ENCODE measurements at regions not wholly inside any gene's neighbourhood (a gene's known extent, or its start where the extent isn't known, plus 50 kb on each side); places are given as distances from the start of the nearest gene placed in this dataset.

DNA sequence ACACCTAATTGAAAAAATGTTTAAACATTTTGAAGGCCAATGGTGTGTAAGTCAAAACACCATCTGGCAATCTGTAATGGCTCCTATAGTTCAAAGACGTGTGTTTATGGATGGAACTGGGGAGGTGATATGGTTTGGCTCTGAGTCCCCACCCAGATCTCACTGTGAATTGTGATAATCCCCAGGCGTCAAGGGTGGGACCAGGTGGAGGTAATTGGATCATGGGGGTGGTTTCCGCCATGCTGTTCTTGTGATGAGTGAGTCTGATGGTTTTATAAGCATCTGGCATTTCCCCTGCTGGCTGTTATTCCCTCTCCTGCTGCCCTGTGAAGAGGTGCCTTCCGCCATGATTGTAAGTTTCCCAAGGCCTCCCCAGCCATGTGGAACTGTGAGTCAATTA, 52.2 kb downstream of the ADRA2C start:
- DNase-seq: no peak

DNA sequence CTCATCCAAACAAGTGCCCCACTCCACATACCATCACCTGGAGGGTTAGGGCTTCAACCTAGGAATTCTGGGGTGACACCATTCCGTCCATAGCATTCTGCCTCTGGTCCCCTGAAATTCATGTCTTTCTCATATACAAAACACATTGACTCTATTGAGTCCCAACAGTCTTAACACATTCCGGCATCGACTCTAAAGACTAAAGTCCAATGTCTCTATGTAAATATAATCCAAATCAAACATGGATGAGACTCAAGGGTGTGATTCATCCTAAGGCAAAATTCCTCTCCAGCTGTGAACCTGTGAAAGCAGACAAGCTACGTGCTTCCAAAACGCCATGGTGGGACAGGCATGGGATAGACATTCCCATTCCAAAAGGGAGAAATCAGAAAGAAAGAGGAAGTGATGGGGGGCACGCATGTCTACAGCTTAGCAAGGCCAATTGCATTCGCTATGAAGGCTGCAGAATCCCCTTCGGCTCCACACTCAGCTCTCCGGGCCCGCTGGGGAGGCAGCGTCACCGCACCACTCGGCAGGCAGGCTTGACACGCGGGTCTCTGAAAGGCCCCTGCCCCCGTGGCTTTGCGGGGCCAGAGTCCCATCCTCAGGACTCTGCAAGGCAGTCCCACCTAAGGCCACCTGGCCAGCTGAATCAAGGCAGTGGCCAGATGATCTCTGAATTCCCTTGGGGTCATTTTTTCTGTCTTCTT, 53.2 kb downstream of the ADRA2C start:
- DNase-seq: no peak

DNA sequence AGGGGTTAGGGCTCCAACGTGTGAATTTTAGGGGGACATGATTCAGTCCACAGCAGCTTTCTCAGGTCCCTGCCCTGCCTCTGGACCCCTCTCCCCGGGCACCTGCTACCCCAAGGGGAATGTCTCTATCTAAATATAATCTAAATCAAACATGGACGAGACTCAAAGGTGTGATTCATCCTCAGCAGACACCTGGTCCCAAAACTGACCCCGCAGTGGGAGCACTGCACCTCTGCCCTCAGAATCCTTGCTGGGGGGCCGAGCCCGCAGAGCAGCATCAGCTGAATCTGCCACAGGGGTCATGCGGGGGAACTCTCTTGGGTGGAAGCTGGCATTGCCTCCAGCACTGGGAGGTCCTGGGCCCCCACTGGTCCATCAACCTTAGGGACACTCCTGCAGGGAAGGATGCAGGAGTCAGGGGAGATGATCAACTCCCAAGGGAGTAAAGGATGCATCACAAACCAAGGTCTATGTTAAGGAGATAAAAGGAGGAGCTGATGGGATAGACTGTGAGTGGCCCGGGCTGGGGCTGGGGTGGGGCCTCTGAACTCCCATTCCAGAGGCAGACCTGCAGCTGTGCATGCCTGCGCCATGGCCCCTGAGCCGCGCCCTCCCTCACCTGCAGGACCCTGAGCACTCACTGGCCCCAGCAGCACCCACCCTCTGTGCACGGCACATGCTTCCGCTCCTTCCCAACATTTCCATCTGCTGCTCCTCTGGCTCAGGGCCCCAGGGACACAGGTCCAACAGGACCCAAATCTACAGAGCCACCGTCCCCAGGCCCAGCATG, 54.0 kb downstream of the ADRA2C start:
- DNase-seq: no peak

DNA sequence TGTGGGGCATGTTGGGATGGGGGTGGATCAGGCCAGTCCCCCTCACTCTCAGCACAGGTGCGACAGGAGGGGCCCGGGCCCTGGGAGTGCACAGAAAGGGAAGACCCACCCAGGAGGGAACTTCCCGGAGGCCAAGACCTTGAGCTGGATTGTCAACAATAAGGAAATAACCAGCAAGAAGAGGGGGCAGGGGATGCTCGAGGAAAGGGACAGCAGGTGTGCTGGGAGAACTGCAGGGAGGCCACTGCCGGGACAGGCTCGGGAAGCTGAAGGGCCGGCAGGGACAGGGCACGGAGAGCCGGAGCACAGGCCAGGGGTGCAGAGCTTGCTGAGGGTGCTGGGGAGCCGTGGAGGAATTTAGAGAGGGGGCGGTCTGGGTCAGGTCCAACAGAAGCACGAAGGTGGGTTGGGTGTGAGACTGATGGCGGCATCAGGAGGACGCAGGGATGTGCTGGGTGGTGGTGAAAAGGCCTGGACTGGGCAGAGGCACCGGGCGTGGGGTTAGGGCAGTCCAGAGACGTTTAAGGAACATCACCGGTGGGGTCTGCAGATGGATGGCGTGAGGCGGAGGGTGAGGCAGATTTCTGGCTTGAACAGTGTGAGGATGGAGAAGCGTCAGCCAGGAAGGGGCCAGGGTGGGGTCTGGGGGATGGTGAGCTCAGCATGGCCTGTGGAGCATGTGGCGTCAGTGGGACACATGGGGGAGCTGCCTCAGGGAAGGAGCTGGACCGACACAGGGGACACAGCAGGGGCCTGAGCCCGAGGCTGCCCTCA, 54.8 kb downstream of the ADRA2C start:
- no peak for DNase-seq

DNA sequence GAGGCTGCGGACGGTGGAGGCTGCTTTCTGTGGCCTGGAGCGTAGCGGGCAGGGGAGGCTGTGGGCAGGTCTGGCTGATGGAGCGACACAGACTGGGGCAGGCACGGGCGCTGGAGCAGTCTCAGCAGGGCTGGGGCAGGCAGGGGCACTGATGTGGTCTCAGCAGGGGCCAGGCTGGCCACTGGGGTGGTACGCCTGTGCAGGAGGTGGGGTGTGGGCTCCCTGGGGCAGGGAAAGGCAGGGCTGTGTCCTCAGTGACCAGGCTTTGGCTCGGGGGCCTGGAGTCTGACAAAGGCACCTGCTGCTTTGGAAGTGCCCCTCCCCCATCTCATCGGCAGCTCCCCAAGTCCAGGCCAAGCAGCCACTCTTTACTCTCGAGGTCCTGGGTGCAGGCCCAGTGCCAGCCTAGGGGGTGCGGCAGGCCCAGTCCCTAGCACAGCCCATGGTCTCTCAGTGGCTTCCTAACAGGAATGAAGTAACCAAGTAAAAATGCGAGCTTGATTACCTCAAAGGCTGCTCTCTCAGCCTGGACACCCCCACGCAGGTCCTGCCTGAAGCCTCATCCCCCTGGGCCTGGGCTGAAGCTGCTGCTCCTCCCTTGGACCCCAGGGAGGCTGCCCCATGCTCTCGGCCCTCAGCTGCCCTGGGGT, 55.5 kb downstream of the ADRA2C start:
- DNase-seq: no peak

DNA sequence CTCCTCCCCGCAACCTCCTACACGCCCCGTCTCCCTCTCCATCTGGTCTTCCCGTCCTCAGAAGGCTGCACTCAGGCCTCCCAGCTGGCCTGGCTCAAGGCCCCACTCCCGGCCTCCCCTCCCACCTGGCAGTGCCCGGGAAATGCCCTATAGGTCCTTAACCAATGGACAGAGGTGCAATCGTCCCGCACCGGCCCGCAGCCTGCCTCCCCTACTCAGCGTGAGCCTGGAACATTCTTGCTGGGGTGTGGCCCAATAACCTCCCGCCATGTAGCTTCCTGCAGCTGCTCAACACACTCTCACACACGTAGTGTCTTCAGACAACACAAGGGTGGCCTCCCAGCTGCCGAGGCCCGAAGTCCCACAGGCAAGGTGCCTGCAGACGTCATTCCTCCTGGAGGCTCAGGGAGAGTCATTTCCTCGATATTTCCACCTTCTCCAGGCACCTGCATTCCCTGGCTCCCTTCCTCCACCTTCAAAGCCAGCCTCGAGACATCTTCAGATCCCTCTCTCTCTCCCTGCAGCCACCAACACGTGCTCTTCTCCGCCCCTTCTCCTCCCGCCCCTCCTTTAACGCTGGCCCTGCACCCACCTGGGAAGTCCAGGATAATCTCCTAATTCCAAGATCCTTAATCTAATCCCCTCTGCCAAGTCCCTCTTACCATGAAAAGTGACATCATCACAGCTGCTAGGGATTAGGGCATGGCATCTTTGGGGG, 56.2 kb downstream of the ADRA2C start:
- DNase-seq: no peak

DNA sequence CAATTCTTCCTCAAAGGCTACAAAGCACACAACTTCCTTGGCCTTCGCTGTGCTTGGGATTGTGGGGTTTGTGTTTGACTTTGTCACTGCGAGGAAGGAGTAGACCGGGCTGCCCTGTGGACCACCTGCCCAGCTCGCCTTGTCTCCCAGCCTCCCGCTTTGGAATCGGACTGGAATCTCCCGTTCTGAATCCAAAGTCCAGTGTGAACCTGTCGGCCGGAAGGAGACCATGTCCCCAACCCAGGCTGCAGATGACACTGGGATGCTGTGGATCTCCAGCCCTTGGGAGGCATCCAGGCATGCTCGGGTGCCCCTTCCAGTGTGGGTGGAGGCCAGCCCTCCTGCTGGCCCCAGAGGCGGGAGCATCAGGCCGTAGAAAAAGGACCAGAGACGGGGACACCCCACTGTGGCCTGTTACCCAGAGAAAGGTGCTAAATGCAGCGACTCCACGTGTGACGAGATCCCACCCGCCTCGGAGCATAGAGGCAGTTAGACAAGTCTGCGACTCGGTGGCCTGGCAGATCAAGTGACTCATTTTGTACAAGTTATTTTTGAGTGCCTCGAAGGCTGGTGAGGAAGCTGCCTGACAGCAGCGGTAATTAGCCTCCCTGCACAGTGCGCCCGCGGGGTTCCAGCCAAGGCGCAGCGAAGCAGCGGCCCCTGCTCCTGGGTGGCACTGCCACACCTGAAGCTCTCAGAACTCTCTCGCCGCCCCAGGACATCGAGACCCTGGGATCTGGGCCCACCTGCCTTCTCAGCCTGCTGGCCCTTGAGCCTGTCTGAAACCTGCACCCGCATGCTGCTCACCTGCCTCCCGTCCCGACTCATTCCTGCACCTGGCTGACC, 57.5 kb downstream of the ADRA2C start:
- DNase-seq: no peak

DNA sequence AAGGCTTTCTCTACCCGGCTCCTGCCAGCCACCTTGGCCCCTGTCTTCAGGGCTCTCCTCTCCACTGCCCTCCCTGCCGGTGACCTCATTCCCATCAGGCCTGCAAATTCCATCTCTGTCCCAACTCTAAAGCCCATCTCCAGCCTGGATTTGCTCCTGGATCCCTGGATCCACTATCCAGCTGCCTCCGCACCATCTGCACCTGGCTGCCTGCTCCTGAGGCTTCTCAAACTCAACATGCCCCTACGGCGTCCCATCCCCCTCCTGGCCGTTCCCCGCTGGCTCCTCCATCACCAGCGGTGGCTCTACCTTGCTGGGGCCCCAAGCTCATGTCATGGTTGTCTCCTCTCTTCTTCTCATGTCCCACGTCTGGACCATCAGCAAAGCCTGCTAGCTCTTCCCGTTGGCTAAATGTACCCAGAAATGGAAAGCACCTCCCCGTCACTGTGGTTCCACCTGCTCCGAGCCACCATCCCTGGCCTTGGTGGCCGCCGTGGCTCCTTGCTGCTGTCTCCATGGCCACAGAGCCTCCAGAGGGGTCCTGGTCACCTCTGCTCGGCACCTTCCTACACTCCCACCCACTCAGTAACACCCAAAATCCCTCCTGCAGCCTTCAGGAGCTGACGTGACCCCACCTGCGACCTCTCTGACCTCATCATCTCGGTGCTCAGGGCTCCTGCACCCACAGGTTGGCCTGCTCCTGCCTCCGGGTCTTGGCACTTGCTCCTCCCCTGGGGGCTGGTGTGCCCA, 58.5 kb downstream of the ADRA2C start:
- DNase-seq: no peak

DNA sequence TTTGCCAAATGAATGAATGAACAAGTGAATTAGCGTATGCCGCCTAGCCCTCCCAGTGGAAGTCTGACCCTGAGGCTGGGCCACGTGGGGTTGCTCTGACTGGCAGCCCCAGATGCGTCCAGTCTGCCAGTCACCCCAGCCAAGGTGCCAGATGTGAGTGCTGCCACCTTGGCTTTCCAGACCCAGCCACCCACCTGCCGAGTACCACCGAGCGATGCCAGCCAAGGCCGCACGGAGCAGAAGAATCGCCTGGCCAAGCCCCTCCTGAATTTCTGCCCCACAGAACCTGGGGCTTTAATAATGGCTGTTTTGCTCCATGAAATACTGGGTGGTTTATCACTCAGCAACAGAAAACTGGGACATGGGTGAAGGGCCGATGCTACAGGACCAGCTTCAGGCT, 59.3 kb downstream of the ADRA2C start:
- DNase-seq: no peak

DNA sequence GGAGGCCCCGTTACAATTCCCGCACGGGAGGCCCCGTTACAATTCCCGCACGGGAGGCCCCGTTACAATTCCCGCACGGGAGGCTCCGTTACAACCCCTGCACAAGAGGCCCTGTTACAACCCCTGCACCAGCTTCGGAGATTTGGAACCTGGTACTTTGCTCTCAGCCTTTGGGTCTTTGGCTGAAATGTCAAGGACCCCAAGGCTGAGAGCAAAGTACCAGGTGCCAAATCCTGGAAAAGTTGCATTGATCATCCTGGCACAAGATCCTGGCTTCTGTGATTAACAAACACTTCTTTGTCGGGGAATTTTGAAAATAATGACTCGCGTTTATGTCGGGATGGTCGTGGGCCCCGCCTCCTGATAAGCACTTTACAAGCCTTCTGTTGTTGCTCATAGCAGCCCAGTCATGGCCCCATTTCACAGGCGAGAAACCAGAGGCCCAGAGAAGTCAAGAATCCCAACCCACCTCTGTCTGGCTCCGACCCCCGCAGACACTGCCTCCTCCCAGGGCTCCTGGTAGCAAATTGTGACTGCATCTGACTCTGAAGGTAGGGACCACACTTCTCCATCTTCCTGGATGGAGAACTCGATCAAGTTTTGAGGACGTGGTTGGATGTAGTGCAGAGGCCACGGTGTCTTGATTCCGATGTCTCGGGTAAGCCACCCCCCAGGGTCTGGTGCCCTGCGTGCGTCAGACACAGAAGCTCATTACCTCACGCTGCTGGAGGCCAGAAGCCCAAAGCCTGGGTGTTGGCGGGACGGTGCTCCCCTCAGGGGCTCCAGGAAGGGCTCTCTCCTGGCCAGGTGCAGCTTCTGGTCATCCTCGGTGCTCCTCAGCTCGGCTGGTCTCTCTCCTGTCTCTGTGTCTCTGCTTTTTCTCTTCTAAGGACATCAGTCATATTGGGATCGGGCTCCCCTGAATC, 60.3 kb downstream of the ADRA2C start:
- DNase-seq: no peak

DNA sequence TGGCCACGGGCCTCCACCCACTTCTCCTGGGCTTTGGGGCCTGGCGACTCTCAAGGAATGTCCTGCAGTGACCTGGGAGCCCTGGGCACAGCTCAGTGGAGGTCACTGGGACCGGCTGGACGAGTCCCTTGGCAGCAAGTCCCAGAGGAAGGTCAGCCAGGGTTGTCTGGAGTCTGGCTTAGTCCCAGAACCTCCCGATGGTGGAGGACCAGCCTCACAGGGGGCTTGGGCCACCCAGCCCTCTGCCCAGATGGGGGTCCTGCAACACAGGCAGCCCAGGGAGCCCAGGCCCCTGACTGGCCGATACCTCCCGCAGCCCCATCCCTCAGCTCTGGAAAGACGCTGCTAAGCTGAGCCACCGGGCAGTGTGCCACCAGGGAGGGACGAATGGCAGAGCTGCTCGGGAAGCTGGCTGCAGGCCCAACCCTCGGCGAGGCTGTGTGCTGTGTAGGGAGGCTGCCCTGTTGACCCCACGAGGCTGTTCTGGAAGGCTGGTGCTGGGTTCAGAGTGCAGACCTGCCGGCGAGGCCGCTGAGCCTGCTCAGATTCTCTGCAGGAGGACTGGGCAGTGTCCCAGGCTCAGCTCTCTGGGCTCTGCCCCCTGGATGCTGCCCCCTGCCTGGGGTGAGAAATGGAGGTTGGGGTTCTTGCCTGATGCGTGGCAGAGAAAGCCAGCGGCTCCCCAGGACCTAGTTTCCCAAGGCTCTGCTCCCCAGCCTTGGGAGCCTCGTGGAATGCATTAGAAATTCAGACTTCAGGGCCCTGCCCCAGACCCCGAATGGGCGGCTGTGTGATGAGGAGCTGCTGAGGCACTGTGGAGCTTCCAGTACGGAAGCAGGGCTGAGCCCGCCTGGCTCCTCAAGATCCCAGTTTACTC, 61.7 kb downstream of the ADRA2C start:
- DNase-seq: no peak

DNA sequence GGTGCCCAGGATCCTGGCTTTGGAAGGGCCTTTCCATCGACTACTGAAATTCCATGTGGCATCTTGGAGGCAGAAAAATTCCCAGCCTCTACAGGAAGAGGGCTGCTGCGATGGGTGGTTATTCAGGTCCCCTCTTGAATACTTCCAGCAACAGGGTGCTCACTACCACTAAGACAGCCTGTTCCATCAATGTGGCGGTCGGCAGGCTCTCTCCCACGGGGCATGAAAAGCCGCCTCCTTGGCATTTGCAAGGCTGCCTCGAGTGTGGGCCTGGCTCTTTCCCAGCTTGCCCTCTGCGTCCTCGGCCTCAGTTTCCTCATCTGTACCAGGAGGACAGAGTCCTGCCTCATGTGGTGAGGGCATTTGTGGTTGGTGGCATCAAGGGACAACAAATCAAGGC, 62.4 kb downstream of the ADRA2C start:
- no peak for DNase-seq

DNA sequence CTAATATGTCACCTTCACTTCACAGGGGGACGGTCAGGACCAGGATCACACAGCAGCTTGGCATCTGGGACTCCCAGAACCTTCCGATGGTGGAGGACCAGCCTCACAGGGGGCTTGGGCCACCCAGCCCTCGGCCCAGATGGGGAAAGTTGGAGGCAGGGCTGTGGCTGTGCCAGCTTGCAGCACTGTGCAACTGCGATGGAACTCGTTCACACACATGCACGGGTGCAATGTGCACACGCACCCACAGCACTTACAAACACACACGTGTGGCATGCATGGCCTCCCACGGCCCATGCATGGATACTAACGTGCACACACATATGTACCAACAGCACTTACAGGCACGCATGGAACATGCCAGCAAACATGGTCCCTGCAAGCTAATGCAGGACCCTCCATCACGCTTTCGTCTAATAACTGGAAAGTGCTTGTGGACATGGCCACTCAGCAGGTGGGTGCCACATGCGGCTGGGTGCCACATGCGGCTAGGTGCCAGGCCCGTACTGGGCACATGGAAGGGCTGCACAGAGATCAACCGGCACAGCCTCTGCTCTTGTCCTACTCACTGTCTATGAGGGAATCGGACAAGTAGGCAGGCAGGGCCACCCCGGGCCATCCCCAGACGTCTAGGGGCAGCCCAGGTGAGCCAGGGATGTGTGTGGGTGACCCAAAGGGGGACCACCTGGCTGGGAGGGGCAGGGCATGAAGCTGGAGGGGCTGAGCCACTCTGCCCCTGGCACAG, 63.2 kb downstream of the ADRA2C start:
- no peak for DNase-seq

DNA sequence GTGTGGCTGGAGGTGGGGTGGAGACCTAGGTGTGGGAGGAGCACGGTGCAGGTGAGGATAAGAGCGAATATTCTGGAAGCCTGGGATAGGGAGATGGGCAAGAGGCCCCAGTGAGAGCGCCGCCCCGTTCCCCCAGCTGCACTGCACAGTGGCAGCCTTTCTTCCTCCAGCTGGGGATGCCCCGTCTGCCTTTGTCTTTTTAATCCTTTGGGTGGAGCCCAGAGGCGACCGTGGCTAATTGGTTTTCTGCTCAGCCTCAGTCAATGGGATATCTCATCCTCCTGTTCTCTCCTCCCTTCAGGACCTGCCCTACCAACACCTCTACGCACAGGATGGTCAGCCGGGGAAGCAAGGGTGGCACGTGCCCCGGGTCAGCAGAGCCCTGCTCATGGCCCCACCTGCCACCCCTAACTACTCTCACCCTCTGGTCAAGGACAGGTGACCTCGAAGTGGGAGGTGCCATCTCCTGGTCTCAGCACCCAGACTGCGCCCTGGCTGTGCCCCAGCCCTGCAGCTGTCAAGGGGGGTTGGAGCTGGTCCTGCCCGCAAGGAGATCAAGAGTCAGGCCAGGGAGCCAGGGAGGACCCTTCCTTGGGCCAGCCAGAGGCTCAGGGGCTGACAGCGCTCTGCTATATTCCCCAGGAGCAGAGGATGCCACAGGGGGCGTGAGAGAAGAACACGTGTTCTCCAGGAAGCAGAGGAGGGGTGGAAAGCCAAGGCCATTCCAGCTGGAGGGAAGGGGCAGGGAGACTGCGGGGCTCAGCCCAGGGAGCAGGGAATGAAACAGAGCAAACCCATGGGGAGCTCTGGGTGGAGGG, 64.0 kb downstream of the ADRA2C start:
- DNase-seq: no peak

DNA sequence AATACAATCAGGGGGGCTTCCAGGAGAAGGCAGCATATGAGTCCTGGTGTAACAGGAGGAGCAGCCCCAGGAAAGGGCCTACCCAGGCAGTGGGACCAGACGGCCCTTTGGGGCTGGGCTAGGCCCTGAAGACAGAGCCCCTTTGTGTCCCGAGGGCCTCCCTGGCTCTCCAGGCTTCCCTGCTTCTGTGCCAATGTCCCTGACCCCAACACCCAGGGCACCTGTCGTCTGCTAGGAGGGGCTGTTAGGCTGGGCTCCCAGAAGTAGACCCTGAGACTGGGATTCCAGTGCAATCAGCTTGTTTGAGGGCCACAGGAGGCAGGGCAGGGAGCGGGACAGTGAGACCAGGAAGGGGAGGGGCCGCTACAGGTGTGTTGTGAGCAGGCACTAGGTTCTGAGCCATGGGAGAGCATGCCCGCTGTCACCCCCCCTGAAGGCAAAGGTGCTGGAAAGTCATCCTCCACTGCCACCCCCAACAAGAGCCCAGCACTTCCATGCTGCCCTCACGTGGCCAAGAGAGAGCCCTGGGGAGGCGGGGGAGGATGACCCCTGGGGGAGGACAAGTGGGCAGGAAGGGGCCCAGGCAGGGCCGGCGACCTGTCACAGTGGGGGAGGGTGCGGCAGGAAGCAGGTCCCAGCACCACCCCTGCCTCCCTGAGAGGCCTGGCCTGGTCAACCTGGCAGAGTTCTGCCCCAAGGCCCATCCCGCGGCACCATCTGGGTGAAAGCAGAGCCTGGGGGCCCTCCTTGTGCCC, 64.8 kb downstream of the ADRA2C start:
- no peak for DNase-seq

DNA sequence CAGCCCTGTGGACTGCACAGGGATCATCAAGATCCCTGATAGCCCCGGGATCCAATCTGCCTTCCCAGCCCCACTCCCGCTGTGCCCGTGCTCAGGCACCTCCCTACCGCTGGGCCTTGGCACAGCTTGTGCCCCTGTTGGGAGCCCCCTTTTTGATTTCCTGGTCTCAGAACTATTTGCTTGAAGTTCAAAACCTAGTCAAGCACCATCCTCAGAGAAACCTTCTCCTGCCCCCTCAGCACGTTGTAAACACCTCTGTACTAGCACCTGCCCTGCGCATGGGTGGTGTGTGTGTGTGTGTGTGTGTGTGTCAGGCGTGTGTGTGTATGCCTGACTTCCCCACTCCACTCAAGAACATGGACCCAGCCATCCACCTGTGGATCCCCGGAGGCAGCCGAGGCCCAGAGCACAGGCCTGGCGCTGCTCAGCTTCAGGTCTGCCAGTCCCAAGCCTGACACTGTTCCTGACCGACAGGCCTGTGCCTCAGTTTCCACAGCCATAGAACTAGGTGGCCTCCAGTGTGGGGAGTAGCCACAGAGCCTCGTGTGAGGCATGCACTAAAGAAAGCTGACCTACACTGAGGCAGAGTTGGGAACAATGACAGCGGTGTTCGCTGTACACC, 65.5 kb downstream of the ADRA2C start:
- no peak for DNase-seq
